Ascending aorta (tissue), 2 donors: ENCODE measurements at regions not wholly inside any gene's neighbourhood (a gene's known extent, or its start where the extent isn't known, plus 50 kb on each side); places are given as distances from the start of the nearest gene placed in this dataset.

Experiments used
- DNase-seq, 2 donors: peaks; one replicate each; pipeline ENCODE4 v3.0.0-alpha.2; 2019; ENCODE audit warnings: low spot score in 2 of 2
- H3K27ac ChIP-seq, 2 donors: fragments of 200-600 bp; sonication (generic); one replicate each; pipeline ENCODE4 v1.5.1; 2016 to 2017; ENCODE audit warnings: mild to moderate bottlenecking in 1 of 2
- H3K27me3 ChIP-seq: fragments of 200-600 bp; sonication (generic); one replicate; pipeline ENCODE4 v1.5.1; 2017
- H3K36me3 ChIP-seq, 2 donors: fragments of 200-600 bp; sonication (generic); one replicate each; pipeline ENCODE4 v1.5.1; 2016
- H3K4me1 ChIP-seq, 2 donors: fragments of 200-600 bp; sonication (generic); one replicate each; pipeline ENCODE4 v1.5.1; 2016 to 2017; ENCODE audit warnings: mild to moderate bottlenecking in 1 of 2
- H3K4me3 ChIP-seq, 2 donors: fragments of 200-600 bp; sonication (generic); one replicate each; pipeline ENCODE4 v1.5.1; 2016 to 2017; ENCODE audit warnings: mild to moderate bottlenecking in 1 of 2
- H3K9me3 ChIP-seq, 2 donors: fragments of 200-600 bp; sonication (generic); one replicate each; pipeline ENCODE4 v1.5.1; 2016
- intact Hi-C: fragments of 100-400 bp; cut with DNase I; formaldehyde crosslinking; loops from one replicate; pipeline ENCODE4 v1.15.1; 2023
- TF ChIP-seq, protein P1 (sequence below), 3 experiments: fragments of 200-600 bp in 2 of 3; fragments of 450-650 bp in 1 of 3; sonication (generic) in 2 of 3; IDR thresholded peaks; one replicate each; pipeline ENCODE4 v1.5.1; 2016 to 2019; ENCODE audit warnings: antibody characterized with exemption in 3 of 3, mild to moderate bottlenecking in 1 of 3, moderate library complexity in 1 of 3

DNA sequence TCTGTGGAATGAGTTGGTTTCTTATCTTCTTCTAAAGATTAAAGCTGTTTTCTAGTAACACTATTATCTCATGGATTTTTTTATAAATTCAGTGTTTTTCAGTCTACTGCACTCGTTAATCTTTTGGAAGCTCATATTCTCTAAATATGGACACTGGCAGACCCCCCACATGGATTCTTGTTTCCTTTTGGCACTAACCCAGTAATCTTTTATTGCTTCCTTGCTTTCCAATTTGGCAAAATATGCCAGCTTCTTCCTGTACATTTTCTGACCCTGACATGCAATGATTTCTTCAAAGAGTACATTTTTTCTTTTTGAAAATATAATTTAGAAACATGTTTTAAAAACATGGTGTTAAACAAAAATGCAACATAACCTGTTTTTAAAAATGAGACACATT, 474.2 kb upstream of the FTMT start:
- no peak for DNase-seq
- intact Hi-C loops, result no loop called here
- H3K27ac ChIP-seq, result no peak overlapping the region
- no peaks in the 10 kb centered on the region for H3K27me3 ChIP-seq
- H3K4me3 ChIP-seq, result no peak overlapping the region
- no peaks in the 10 kb centered on the region for H3K4me1 ChIP-seq
- TF ChIP-seq, protein P1, sequence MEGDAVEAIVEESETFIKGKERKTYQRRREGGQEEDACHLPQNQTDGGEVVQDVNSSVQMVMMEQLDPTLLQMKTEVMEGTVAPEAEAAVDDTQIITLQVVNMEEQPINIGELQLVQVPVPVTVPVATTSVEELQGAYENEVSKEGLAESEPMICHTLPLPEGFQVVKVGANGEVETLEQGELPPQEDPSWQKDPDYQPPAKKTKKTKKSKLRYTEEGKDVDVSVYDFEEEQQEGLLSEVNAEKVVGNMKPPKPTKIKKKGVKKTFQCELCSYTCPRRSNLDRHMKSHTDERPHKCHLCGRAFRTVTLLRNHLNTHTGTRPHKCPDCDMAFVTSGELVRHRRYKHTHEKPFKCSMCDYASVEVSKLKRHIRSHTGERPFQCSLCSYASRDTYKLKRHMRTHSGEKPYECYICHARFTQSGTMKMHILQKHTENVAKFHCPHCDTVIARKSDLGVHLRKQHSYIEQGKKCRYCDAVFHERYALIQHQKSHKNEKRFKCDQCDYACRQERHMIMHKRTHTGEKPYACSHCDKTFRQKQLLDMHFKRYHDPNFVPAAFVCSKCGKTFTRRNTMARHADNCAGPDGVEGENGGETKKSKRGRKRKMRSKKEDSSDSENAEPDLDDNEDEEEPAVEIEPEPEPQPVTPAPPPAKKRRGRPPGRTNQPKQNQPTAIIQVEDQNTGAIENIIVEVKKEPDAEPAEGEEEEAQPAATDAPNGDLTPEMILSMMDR (IDR thresholded peaks at IDR 0.05), result no peak
- no peaks in the 10 kb centered on the region for H3K9me3 ChIP-seq
- H3K36me3 ChIP-seq, result no peaks in the 10 kb centered on the region

GRCh38 chr5:121378046-121378445, 473.6 kb upstream of the FTMT start:
- TF ChIP-seq, protein P1 (IDR thresholded peaks at IDR 0.05), result no peak
- Histone ChIP-seq H3K9me3 (no peaks in the 10 kb centered on the region), H3K27me3 (no peaks in the 10 kb centered on the region), H3K4me1 (no peaks in the 10 kb centered on the region), H3K27ac (no peak overlapping the region), H3K4me3 (no peak overlapping the region), H3K36me3 (no peaks in the 10 kb centered on the region)
- DNase-seq, result no peak
- intact Hi-C loops, result no loop called here

- Histone ChIP-seq H3K27ac (no peak overlapping the region), H3K4me1 (no peaks in the 10 kb centered on the region), H3K9me3 (no peaks in the 10 kb centered on the region), H3K27me3 (no peaks in the 10 kb centered on the region), H3K4me3 (no peak overlapping the region), H3K36me3 (no peaks in the 10 kb centered on the region)
- DNase-seq, result no peak
- intact Hi-C loops, result no loop called here
- TF ChIP-seq, protein P1 (IDR thresholded peaks at IDR 0.05), result no peak
Observed at GRCh38 chr5:121378559-121379359, 472.9 kb upstream of the FTMT start.

GRCh38 chr5:121380066-121380465, 471.6 kb upstream of the FTMT start:
- intact Hi-C loops, result no loop called here
- TF ChIP-seq, protein P1 (IDR thresholded peaks at IDR 0.05), result no peak
- Histone ChIP-seq H3K27ac (no peak overlapping the region), H3K27me3 (no peaks in the 10 kb centered on the region), H3K4me3 (no peak overlapping the region), H3K9me3 (no peaks in the 10 kb centered on the region), H3K4me1 (no peaks in the 10 kb centered on the region), H3K36me3 (no peaks in the 10 kb centered on the region)
- no peak for DNase-seq

GRCh38 chr5:121384359-121384758, 467.3 kb upstream of the FTMT start:
- H3K36me3 ChIP-seq, result no peaks in the 10 kb centered on the region
- TF ChIP-seq, protein P1 (IDR thresholded peaks at IDR 0.05), result no peak
- intact Hi-C loops, result no loop called here
- no peak for DNase-seq
- no peak overlapping the region for H3K4me3 ChIP-seq
- no peak overlapping the region for H3K27ac ChIP-seq
- no peaks in the 10 kb centered on the region for H3K9me3 ChIP-seq
- H3K4me1 ChIP-seq, result no peaks in the 10 kb centered on the region
- H3K27me3 ChIP-seq, result no peaks in the 10 kb centered on the region
